ENCODE measurements at regions not wholly inside any gene's neighbourhood (a gene's known extent, or its start where the extent isn't known, plus 50 kb on each side); places are given as distances from the start of the nearest gene placed in this dataset.
A peak's percentile ranks its signal among the peaks of the same experiment; 100 is the strongest.
"Not testable (repeated sequence)": the region's sequence is repeated elsewhere in the genome, so short reads cannot be mapped to it uniquely, and the experiment has no call there.

- no peak for DNase-seq
Observed at GRCh38 chr14:81584495-81584894, 50.8 kb upstream of the SEL1L start.

GRCh38 chr14:81589381-81590065 is 55.9 kb upstream of the SEL1L start:
- DNase-seq = no peak

GRCh38 chr14:81591266-81591665 is 57.6 kb upstream of the SEL1L start:
- DNase-seq = no peak

DNA sequence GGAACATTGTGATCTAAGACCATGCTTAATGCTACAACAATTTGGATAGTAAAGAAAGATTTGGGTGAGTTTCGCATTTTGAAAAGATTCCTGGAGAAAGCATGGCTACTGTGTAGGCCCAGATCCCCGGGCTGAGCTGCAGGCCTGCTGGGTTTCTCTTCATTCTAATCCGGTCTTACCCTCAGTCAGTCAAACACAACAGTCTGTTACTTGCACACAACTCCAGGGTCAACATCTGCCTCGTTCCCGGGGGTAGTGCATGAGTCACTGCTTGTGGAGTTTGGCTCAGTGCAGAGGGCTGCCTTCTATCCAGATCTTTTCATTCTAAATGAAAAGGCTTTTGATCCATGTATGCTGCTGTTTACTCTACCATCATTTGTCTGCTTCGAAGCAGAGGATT is 60.4 kb upstream of the SEL1L start:
- DNase-seq = no peak

- no peak for DNase-seq
Observed at GRCh38 chr14:81605660-81606059, 72.0 kb upstream of the SEL1L start.

DNA sequence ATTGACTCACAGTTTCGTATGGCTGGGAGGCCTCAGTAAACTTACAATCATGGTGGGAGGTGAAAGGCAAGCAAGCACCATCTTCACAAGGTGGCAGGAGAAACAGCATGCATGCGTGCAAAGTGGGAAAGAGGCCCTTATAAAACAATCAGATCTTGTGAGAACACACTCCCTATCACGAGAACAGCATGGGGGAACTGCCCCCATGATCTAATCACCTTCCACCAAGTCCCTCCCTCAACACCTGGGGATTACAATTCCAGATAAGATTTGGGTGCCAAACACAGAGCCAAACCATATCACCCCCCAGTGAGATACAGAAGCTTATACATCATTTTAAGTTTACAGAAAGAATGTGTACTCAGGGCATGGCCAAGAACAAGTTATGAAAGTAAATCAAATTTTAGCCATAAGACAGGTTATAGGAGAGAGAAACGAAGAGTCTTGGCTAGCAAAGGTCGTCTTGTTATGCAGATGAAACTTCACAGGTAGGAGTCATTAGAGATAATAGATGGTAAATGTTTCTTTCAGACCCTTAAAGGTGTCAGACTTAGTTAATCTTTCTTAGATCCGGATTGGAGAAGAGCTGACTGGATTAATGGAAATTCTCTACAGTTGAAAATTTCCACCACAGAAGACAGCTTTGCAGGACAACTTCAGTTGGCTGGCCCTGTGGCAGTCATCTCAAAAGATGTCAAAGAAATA is 79.8 kb upstream of the SEL1L start:
- DNase-seq = no peak

GRCh38 chr14:81614302-81614701 is 80.6 kb upstream of the SEL1L start:
- DNase-seq = not testable (repeated sequence)

- DNase-seq = no peak
Observed at GRCh38 chr14:81618695-81619094, 85.0 kb upstream of the SEL1L start.

DNA sequence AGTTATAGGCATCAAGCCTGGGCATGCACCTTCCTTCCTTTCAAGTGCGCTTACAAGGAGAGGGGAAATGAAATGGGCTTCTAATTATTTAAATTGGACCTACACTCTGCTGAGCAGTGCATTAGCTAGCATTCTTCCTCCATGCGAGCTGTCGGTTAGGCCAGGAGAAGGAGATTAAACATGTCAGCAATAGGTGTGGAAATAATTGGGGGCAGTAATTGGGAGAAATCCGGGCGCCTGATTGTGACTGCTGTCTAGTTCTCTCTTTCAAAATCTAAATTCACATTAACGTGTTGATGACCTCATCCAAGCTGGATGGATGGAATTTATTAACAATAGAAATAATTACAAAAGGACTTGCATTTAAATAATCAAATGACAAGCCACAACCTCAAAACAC is 86.2 kb upstream of the SEL1L start:
- DNase-seq = no peak

- DNase-seq = not testable (repeated sequence)
Observed at GRCh38 chr14:81623771-81624396, 90.2 kb upstream of the SEL1L start.

- peak; percentile 58 for DNase-seq
Observed at GRCh38 chr14:81625343-81625742, 91.7 kb upstream of the SEL1L start.

- no peak for DNase-seq
Observed at GRCh38 chr14:81632157-81632556, 98.5 kb upstream of the SEL1L start.

- DNase-seq = no peak
Observed at GRCh38 chr14:81633496-81633895, 99.8 kb upstream of the SEL1L start.

- DNase-seq = no peak
Observed at GRCh38 chr14:81637639-81638038, 104.0 kb upstream of the SEL1L start.

- DNase-seq = no peak
Observed at GRCh38 chr14:81638656-81639280, 105.1 kb upstream of the SEL1L start.

- DNase-seq = no peak
Observed at GRCh38 chr14:81653626-81654025, 120.0 kb upstream of the SEL1L start.

DNA sequence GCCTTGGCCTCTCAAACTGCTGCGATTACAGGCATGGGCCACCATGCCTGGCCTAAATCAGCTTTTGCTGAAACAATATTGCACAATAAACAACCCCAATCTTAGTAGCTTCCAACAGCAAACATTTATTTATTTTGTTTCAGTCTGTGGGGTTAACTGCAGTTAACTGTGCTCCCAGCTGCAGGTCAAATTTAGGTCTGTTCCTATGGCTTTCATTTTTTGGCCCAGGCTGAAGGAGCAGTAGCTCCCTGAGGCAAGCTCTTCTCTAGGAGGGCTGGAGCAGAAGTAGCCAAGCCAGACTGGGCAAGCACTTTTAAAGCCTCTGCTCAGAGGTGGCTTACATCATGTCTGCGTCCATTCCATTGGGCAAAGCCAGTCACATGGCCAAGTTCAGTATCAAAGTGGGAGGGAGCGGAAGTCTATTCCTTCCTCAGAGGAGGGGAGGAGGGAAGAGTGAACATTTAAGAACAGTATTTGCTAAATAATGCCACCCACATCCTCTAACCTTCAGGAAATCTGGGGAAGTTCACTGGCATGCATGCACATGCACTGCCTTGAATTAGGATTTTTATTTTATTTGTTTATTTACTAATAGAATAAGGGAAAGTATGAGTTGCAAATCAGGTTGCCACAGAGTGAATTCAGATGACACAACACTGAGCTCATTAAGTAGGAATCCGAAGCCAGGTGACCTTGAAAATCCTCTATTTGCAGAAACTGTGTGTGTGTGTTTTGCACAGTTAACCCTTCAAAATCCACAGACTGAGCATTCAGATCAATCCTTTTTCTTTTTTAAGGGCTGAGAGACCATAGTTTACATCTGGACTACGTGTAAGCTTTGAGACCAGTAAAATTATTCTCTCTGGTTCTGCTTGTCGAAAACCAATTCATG is 122.0 kb upstream of the SEL1L start:
- DNase-seq = no peak

DNA sequence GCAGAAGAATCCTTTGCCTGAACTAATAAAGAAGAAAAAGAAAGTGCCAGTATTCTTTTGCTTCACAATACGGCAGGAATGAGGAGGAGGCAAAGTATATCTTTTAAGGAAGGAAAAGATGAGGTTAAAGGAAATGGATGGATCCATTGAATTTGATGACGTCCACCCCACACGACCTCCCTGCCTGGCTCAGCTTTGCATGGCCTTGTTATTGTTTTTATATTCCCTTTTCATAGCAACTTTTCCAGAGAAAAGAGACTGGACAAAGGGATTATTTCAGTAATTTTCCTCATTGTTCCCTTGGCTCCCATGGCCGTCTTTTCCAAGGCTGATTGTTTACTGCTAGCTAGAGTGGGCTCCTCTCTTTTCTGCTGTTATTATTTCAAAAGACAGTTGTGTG is 123.2 kb upstream of the SEL1L start:
- no peak for DNase-seq

- no peak for DNase-seq
Observed at GRCh38 chr14:81662066-81662465, 128.4 kb upstream of the SEL1L start.

GRCh38 chr14:81662570-81663197 is 129.0 kb upstream of the SEL1L start:
- no peak for DNase-seq

DNA sequence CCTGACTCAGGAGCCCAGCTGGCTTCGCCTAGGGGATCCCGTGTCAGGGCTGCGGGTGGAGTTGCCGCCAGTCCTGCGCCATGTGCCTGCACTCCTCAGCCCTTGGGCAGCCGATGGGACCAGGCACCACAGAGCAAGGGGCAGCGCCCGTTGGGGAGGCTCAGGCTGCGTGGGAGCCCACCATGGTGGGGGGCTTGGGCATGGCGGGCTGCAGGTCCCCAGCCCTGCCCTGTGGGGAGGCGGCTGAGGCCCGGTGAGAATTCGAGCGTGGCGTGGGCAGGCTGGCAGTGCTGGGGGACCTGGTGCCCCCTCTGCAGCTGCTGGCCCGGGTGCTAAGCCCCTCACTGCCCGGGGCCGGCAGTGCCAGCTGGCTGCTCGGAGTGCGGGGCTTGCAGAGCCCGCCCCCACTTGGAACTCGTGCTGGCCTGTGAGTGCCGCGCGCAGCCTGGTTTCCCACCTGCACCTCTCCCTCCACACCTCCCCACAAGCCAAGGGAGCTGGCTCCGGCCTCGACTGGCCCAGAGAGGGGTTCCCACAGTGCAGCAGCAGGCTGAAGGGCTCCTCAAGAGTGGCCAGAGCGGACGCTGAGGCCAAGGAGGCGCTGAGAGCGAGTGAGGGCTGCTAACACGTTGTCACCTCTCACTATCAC is 135.1 kb upstream of the SEL1L start:
- DNase-seq = no peak

All from left kidney (tissue), 1 donor.